ENCODE measurements at regions not wholly inside any gene's neighbourhood (a gene's known extent, or its start where the extent isn't known, plus 50 kb on each side); places are given as distances from the start of the nearest gene placed in this dataset.

DNA sequence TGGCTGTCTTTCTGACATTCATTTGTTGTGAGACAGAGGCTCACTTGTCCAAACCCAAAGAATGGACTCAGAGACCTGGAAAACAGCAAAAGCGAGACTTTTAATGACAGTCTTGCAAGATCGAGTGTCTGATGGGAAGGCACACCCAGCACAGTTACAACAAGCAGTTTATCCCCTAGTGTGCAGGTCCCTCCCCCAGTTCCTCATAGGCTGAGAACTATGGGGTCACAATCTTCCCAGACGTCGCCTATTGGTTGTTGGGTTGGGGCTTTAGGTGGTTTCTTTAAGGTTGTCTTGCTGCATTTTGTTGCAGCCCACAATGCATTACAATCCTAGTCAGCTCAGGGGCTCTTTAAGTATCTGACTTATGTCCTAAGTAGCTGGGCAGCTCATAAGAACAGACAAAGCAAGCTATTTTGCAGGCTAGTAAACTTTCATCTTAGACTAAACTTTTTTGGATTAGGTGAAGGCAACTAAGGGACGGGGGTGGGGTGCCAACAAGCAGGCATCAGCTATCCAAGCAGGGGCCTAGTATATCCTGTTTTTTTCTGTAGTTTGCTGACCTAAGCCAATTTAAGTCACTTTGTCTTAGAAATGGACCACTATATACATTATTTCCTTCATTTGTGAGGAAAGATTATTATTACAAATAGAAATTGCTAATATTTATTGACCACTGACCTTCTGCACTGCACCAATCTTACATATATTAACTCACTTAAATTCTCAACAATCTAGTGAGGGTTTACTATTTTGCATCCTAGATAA, 151.8 kb downstream of the SETD4 start:
- TF ChIP-seq CTCF (IDR thresholded peaks at IDR 0.05) (no peak), POLR2AphosphoS5 (IDR thresholded peaks at IDR 0.05) (no peak), POLR2A (IDR thresholded peaks at IDR 0.05) (no peak), EP300 (IDR thresholded peaks at IDR 0.05) (no peak)

All from suprapubic skin (tissue), 4 donors.